ENCODE measurements at regions not wholly inside any gene's neighbourhood (a gene's known extent, or its start where the extent isn't known, plus 50 kb on each side); places are given as distances from the start of the nearest gene placed in this dataset.
"Not testable (repeated sequence)": the region's sequence is repeated elsewhere in the genome, so short reads cannot be mapped to it uniquely, and the experiment has no call there.

DNA sequence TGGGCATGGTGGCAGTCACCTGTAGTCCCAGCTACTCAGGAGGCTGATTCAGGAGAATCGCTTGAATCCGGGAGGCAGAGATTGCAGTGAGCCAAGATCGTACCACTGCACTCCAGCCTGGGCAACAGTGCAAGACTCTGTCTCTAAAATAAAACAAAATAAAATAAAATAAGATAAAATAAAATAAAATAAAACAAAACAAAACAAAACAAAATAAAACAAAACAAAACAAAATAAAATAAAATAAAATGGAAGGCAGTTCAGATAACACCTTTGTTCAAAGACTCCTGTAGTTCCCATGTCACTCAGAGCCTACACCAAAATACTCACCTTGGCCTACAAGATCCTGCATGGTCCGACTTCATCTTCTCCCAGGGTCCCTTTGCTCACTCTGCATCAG is 61.3 kb downstream of the SYF2 start:
- DNase-seq = not testable (repeated sequence)

DNA sequence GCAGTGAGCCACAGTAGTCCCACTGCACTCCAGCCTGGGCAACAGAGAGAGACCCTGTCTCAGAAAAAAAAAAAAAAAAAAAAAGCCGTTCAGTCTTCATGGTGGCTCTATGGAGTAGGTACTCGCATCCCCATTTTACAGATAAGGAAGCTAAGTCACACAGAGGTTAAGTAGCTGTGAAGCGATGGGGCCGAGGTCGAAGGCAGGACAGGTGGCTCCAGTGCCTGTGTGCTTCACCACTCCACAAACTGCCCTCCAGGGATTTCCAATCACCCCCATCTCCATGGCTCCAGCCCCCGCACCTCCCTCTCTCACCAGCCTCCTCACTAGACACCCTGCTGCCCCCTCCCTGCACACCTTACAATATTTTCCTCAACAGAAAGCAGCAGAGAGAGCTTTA is 61.9 kb downstream of the SYF2 start:
- DNase-seq = no peak

DNA sequence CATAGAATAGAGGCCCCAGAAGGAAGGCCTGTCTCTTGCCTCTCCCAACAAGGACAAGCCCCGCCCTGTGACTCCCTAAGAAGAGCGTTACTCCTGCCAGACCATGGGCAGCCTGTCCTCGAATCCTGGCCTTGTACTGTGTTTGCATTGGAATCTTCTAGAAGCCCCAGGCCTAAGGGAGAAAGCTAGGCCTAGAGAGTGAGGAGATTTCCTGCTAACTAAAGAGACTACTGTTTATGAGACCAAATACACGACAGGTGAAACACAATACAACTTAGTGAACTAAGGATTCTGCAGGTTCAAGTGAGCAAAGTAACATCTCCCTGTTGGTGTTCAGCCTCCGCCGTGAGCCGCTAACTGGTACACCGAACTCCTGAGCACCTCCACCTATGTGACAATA is 62.7 kb downstream of the SYF2 start:
- no peak for DNase-seq

DNA sequence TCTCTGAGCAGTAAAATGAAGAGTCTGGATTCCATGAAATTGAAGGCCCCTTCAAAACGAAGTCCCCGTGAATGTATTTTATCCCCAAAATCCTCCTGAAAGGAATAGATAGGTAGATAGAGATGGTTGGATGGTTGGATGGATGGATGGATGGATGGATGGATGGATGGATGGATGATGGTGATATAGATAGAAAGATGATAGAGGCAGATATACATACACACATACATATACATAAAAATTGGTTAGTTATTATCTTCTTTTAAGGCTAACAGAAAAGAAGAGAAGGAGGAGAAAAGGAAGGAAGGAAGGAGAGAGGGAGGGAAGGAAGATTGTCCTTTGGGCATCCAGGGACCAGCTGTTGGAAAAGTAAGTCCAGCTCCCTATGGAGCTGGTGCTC is 63.1 kb downstream of the SYF2 start:
- no peak for DNase-seq

DNA sequence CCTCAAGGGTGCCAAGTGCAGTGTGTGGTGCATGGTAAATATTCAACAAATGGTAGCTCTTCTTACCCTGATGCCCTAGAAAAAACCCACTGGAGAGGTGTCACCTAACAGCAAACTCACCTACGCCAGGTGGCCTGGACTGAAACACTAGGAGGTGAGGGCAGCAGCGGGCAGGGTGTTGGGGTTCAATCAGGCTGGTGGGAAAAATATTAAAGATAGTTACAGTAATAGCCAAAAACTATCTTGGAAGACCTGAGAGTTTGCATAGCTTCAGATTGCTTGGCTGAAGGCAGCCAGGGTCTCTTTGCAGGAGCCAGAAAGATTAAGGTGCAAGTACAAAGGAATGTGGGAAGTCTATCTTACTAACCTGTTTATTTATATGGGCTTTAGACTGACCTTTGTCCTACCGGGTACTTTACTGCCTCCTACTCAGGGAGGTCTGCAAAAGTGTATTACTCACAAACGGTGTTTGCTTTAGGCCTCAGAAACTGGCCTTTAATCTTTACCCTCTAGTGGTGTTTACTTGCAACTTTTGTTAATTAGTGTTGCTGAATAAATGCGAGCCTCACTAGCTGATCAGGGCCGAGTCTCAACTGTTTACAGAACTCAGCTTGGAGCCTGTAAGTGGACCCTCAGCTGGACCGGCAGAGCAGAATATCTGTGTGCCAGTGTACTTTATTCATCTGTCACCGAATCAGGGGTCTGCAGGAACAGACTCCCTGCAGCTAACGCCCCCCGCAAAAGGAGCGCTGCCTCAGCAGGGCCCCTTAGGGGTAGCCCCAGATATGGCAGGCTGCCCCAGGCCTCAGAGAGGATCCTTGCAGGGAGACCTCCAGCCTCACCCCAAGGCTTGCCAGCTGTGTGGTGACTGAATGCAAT is 63.9 kb downstream of the SYF2 start:
- DNase-seq = no peak

DNA sequence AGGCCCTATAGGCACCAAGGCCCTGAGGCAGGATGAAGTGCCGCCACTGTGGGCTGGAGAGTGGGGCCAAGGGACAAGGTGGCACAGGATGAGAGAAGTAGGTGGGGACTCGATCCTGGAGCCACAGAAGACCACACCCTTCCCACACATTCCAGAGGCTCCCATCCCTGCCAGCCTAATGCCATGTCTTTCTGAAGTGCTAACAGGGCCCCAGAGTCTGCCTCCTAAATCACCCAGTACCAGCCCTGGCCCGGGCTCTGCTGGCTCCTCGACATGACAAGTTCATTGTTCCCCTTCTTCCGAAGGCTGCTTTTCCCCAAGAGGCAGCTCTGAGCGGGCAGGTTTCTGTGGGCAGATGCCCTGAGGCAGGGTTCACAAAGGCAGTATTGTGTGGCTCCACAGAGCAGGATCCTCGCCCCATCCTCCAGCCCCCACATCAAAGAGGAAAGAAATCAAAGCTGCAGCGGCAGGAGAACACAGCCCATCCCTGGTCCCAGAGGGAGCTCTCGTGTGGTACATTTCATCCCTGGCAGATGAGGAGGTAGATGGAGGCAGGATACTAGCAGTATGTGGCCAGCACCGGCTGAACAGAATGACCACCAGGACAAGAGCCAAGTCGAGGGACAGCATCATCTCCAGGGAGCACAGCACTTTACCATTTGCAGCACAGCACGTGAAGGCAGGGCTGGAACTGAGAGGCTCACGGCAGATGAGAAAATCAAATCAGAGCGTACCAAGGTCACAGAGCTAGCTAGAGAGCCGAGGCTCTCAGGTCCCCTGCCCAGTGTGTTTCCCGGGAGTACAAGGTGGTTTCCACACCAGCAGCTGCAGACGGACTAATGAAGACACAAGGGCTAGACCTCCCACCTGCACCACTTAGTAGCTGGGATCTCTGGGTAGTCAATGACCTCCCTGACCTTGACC is 64.8 kb downstream of the SYF2 start:
- DNase-seq = no peak

DNA sequence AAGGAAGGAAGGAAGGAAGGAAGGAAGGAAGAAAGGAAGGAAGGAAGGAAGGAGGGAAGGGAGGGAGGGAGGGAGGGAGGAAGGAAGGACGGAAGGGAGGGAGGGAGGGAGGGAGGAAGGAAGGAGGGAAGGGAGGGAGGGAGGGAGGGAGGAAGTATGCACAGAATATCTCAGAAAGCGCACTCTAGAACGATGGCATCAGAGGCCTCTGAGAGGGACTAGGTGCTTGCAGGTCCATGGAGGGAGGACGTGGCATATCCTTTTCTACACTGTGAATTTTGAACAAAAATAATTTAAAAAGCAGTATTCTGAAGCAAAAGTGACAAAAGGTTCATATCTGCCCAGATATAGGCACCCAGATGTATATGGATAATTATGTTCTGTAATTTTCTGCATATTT is 65.5 kb downstream of the SYF2 start:
- no peak for DNase-seq

DNA sequence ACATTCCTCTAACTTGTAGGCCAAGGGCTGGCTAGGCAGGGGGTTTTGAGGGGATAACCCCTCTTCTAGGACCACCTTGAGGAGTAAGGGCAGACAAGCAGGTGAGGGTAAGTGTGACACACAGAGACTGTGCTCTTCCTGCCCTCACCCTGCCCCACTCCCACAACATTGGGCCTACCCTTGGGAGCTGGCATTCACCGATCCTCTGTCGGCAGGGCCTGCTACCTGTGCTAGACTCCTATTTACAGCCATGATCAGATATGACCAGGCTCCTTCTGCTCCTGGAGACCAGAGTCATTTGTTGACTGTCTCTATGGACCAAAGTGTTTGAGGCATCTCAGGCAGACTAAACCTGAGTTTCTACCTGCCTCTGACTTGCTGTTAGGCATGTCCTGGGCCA is 68.3 kb downstream of the SYF2 start:
- no peak for DNase-seq

DNA sequence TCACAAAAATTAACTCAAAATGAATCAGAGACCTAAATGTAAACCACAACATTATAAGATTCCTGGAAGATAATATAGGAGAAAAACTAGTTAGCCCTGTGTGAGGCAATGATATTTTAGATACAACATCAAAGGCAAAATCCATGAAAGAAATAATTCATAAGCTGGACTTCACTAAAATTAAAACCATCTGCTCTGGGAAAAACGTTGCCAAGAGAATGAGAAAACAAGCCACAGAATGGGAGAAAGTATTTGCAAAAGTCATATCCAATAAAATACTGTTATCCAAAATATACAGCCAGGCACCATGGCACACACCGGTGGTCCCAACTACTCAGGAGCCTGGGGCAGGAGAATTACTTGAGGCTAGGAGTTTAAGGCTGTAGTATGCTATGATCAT is 70.3 kb downstream of the SYF2 start:
- DNase-seq = peak; percentile 28 to 53 (median 33)

DNA sequence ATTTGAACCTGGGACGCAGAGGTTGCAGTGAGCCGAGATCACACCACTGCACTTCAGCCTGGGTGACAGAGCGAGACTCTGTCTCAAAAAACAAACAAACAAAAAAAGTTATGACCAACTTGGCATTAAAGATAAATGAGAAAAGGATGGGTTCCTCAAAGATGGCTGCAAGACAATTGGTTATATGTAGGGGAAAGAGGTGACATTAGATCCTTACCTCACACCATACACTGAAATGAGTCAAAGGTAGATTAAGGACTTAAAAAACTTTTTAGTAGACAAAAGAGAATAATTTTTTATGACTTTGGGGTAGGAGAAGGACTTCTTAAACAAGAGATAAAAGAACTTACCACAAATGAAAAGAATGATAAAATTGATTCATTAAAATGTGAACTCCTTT is 74.5 kb downstream of the SYF2 start:
- no peak for DNase-seq

DNA sequence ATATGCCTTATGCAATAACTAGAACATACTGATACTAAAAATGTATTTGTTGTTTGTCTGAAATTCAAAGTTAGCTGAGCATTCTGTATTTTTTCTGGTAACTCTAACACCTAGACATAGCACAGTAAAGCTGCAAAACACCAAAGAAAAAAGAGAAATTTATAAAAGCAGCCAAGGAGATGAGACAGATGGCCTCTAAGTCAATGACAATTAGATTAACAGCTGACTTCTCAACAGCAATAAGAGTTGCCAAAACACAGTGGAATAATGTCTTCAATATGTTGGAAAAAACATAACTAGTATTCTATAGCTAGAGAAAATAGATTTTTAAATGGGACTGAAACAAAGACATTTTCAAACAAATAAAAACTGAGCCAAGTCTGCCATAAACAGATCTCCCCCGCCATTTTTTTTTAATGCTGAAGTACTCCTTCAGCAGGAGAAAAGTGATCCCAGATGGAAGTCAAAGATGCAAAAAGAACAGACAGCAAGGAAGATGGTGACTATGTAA is 81.3 kb downstream of the SYF2 start:
- DNase-seq = peak in 2 of 3 donors; percentile 22 to 65

DNA sequence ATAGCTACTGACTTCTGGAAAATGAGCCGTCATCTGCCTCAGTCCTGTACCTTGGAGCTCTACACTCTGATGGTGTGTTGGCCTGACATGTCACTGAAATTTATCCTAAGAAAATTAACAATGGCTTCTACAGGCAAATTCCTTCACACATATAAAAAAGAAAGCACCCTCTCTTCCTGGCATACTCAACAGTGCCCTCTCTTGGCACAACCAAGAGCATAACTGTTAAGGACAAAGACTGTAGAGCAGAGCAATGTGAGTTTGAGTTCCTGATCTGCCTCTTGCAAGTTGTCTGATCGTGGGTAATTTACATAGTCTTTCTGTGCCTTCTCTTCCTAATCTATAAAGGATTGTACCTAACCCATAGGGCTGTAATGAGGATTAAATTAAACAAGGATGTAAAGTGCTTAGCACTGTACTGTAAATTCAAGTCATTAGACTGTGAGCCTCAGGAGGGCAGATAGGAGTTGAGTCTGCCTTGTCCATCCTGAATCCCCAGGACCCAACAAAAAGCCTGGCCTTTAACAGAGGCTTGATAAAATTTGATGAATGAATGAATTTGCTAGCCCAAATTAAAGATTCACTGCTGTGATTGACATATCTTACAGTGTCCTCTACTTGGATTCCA is 83.5 kb downstream of the SYF2 start:
- no peak for DNase-seq

DNA sequence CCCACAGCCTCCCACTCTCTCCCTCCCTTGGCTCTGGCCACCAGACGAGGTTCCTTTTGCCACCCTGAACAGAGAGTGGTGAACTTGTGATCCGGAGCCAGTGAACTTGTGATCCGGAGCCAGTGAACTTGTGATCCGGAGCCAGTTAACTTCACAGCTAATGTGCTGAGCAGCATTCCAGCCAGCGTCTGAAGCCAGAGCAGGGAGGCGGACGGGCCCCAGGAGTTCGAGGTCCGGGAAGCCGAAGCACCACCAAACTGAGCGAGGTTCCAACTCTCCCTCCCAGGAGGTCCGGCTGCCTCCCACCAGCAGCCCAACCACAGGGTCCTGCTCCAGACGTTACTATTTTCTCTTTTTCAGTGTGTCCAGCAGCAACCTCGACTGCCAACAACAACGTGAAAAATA is 85.8 kb downstream of the SYF2 start:
- peak; percentile 3 to 74 (median 62) for DNase-seq

DNA sequence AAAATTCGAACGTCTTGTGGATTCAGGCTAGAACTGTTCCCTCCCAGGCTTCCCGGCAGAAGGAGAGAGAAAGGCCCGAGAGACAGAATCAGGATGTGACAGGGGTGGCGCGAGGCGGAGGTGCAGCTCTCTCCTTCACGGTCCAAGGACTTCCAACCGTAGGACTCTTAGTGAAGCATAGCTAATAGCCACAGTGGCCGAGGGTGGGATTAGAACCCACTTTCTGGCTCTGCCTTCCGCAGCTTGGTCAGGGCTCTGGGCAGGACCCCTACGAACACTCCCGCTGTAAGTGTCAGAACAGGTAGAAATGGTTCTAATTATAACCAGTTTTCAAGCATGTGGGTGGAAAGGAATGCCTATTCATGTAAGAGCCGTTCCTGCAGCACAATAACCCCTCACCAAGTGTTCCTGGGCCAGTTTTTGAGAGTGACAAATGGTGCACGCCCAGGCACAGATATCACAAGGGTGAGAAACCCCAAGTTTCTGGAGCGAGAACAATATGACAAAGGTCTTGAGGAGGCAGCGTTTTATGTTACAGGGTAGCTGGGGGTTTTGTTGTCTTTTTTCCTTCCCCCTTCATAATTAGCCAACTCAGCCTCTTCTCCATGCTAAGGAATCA is 86.4 kb downstream of the SYF2 start:
- DNase-seq = no peak

DNA sequence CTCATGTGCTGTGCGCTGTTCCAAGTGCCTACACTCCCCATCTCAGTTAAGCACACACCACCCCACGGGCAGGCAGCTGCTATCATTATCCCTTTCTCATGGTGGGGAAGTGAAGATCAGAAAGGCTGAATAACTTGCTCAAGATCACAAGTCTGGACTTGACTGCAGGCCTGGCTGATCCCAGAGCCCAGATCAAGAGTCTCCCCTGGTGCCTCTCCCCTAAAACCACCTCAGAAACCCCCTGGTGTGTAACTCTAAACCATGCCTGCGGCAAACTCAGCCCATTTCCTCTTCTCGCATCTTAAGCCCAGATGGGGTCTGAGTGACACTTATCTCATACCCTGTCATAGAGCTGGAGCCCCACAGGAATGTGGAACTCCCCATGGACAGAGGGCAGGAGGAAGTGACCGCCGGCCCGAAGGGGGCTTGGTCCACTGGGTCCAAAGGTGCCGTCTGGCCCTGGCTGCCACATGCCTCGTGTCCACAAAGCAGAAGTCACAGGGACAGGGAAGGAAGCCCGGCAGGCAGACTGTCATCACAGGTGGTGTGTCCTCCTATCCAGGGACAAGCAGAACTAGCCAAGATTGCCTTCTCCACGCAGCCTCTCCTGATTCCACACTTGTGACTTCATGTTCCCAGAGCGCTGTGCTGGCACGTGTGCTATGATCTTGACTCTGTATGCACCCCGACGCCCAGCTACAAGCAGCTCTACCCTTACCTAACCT is 92.1 kb downstream of the SYF2 start:
- no peak for DNase-seq

DNA sequence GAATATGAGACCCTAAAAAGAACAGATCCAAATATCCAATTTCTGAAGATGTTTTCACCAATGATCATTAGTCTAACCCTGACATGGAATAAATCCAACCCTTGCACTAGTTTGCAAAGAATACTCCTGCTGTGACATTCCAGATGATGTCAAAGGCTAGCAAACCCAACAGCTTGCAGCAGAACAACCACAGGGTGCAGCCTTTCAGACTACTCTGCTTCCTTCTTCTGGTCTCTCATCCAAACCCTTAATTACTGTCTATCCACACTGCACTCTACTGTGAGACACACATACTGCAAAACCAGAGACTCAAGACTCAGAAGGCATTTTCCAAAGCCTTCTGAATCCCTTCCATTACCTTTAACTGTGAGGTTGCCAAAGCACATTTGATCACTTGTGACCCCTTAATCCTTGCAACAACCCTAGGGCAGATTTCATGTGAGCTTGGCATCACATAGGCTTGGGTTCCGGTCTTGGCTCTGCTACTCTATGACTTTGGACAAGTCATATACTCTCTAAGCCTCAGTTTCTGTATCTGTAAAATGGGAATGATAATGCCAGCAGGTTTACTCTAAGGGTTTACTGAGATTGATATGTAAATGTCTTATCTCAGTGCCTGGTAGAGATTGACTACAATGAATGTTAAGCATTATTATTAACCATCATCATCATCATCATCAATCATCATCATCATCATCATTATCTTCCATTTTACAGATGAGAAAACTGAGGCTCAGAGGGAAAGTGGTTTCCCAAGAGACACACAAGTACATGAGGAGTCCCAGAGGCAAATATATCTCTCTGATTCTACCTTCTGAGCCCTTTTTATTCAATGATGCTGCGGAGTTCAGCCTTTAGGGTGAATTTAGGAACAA is 94.5 kb downstream of the SYF2 start:
- DNase-seq = no peak

DNA sequence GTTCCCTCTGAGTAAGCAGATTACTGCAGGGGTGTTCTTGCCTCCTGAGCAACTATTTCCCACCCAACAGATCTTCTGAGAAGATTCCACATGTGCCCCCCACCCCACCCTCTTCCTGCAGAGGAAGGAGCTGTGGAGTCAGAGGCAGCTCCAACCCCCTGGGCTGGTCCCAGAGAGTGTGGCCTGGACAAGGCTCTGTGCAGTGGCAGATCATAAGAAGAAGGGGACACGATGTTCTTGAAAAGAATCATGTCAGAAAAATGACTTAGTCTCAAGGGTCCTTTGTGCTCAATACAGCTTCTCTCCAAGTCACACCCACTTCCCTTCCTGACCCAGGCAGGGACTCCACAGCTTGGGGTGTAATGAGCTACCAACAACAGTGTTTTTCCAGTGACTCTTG is 95.2 kb downstream of the SYF2 start:
- no peak for DNase-seq

DNA sequence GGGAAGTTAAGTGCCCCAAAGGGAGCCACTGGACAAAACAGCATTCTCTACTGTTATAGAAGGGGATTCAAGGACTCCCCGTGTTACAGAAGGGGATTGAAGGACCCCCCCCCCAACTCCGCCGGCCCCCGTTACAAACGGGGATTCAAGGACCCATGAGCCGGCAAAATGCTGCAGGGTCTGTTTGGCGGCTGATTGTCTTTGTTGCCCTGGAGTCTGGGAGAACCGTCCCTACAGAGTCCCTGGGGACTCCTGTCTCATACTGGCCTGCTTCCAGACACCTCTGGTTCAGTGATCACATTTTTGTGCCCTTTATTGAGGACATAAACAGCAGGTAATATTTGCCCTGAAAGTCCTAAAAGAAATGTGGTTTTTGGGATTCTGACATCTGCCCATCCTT is 96.4 kb downstream of the SYF2 start:
- DNase-seq = no peak

DNA sequence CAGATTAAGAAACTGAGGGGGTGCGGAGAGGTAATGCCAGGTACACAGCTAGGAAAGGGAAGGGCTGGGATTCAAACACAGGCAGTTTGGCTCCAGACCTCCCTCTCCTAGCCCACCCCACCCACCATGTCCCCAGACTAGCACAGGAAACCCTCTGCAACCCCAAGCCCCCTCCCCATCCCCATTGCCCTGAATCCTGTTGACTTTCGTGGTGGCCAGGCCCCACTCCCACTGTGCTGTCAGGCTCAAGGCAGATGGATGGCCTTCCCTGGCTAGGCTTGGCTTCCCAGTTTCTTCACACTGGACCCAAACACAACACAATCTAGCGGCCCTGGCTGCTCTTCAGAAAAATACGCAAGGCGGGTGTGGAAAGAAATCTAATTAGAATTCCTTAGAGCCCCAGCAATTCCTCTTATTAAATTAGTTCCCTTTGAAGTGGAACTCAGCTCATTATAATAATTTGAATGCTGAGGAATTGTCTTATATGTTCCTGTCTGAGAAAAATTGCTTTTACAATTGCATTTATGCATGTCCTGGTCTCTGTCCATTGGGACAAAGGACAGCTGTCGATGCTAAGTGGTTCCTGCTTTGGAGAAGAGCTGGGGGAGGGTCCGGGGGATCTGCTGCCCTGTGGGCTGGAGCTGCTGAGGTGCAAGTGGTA is 97.4 kb downstream of the SYF2 start:
- no peak for DNase-seq

DNA sequence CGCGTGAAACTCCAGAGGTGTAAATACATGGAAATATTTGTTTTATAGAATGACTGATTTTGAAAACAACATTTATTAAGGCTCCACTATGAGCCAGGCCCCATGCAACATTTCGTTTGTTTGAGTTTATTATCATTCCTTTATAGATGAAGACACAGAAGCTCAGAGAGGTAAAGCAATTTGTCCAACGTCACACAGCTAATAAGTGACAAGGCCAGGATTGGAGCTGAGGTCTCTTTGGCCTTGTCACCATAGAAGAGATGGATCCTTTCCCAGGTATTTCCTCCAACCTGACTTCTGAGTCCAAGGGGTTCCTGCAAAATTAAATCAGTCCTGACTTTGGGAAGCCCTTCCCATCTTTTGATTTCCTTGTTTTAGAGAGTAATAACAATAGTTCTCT is 98.0 kb downstream of the SYF2 start:
- DNase-seq = no peak

Data from muscle of back (tissue), 3 donors.